Activated naive CD8-positive, alpha-beta T cell treated with anti-CD3 and anti-CD28 coated beads for 36 hours (primary cell): ENCODE measurements at regions not wholly inside any gene's neighbourhood (a gene's known extent, or its start where the extent isn't known, plus 50 kb on each side); places are given as distances from the start of the nearest gene placed in this dataset.
"Not testable (repeated sequence)": the region's sequence is repeated elsewhere in the genome, so short reads cannot be mapped to it uniquely, and the experiment has no call there.

Source experiments
- DNase-seq: peaks from one replicate; pipeline ENCODE4 v3.0.0; 2021
- H3K27ac Mint-ChIP-seq: one replicate; pipeline ENCODE4 v1.8.0; 2022; ENCODE audit warnings: mild to moderate bottlenecking, moderate library complexity, mixed read lengths
- H3K27me3 Mint-ChIP-seq: one replicate; pipeline ENCODE4 v1.8.0; 2022; ENCODE audit warnings: mild to moderate bottlenecking, mixed read lengths
- H3K36me3 Mint-ChIP-seq: one replicate; pipeline ENCODE4 v1.8.0; 2021; ENCODE audit warnings: mild to moderate bottlenecking, mixed read lengths
- H3K4me1 Mint-ChIP-seq: one replicate; pipeline ENCODE4 v1.8.0; 2021; ENCODE audit warnings: mixed read lengths
- H3K4me3 Mint-ChIP-seq: one replicate; pipeline ENCODE4 v1.8.0; 2022; ENCODE audit warnings: mild to moderate bottlenecking, moderate library complexity, mixed read lengths
- H3K9me3 Mint-ChIP-seq: one replicate; pipeline ENCODE4 v1.8.0; 2022; ENCODE audit warnings: mixed read lengths

DNA sequence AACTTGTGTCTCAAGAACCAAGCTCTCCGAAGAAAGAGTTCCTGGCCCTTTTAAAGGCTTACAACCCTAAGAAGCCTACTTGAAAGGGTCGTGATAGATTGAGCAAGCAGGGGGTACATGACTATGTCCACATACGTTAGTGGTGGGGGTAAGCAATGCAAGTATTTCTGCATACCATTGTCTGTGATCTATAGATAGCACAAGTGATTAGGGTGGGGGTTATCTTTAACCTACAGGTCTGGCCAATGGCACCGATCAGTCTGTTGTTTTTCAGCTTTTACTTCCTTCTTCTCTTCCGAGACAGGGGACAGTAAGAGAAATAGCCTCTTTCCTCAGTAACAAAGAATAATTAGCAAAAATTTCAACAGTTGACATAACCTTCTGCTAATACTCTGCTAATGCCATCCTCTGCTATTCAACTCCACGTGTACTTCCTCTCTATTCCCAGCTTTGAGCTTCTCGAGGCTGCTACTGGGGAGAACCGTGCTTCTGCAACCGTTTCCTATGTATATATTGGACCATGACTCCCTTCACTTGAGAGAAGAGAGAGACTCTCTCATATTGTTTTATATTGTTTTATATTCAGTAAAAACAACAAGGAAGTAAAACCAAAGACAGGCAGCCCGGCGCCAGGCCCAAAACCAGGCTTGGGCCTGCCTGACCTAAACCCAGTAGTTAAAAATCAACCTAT is 727.7 kb upstream of the NCAM2 start:
- Mint-ChIP-seq H3K27me3 (no peaks in the 10 kb centered on the region), H3K27ac (no peak overlapping the region), H3K9me3 (peaks cover 4% of the 10 kb centered on the region), H3K4me3 (no peak overlapping the region), H3K36me3 (no peaks in the 10 kb centered on the region), H3K4me1 (no peaks in the 10 kb centered on the region)
- DNase-seq, result no peak

DNA sequence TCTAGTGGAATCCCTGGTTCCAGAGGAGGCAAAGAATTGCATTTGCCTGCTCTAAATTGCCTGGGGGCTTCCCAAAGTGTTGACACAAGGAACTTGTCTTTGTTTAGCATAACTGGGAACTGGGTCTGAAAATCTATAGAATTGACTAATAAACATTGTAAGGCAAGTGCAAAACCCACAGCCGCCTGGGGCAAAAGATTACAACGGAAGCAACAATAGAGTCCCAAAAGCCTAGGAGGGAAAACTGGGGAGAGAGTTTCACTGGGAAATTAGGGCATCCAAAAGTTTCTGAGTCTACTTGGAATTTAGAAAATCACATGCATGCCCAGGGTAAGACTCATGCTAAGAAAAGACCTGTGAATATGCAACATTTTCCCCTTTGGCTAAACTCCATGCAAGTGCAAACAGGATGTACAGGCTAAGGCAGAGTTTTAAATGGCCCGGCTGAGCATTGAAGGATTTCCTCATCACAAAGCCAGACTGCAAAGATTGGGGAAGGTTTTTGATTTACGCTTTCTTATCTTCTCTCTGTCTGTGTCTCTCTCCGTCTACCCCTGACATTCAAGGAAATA is 725.3 kb upstream of the NCAM2 start:
- no peak overlapping the region for H3K27ac Mint-ChIP-seq
- no peaks in the 10 kb centered on the region for H3K27me3 Mint-ChIP-seq
- no peak overlapping the region for H3K4me3 Mint-ChIP-seq
- H3K9me3 Mint-ChIP-seq, result peaks cover 4% of the 10 kb centered on the region
- no peaks in the 10 kb centered on the region for H3K36me3 Mint-ChIP-seq
- DNase-seq, result no peak
- no peaks in the 10 kb centered on the region for H3K4me1 Mint-ChIP-seq

DNA sequence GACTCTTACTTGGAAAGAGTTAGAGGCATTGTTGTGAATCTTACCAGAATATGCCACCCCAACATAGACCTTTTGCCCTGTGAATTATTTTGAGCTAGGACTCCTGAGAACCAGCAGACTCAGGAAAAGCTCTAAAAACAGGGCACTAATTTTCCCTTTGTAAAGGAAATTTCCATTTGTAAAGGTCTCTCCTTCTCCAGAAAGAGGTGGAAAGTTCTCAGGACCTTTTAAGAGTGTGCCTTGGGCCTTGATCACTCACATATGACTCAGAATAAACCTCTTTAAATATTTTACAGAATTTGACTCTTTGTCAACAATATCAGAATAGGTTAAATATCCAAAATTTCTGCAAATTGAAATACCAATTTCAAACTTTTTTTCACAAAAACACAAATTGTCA is 721.8 kb upstream of the NCAM2 start:
- H3K27me3 Mint-ChIP-seq, result no peaks in the 10 kb centered on the region
- peaks cover 6% of the 10 kb centered on the region for H3K9me3 Mint-ChIP-seq
- no peak for DNase-seq
- H3K4me3 Mint-ChIP-seq, result no peak overlapping the region
- no peaks in the 10 kb centered on the region for H3K4me1 Mint-ChIP-seq
- no peak overlapping the region for H3K27ac Mint-ChIP-seq
- H3K36me3 Mint-ChIP-seq, result no peaks in the 10 kb centered on the region

DNA sequence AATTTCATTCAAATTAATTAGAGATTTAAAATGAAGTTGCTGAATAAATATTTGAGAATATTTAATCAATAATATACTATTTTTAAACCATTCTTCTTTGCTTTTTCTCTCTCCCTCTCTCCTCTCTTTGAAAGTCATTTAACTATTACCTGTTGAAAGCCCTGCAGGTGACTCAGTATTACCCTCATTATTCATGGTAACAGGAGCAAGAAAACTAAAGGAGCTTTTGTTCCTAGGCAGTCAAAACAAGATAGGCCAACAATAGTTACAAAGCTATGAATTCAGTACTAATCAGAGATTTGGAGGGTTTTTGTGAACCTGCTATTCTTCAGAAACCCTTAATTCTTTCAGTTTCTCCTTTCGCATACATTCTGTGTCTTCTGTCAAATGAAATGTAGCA is 721.3 kb upstream of the NCAM2 start:
- no peak overlapping the region for H3K4me3 Mint-ChIP-seq
- H3K27me3 Mint-ChIP-seq, result no peaks in the 10 kb centered on the region
- no peaks in the 10 kb centered on the region for H3K36me3 Mint-ChIP-seq
- H3K9me3 Mint-ChIP-seq, result peaks cover 6% of the 10 kb centered on the region
- DNase-seq, result no peak
- H3K27ac Mint-ChIP-seq, result no peak overlapping the region
- H3K4me1 Mint-ChIP-seq, result no peaks in the 10 kb centered on the region

DNA sequence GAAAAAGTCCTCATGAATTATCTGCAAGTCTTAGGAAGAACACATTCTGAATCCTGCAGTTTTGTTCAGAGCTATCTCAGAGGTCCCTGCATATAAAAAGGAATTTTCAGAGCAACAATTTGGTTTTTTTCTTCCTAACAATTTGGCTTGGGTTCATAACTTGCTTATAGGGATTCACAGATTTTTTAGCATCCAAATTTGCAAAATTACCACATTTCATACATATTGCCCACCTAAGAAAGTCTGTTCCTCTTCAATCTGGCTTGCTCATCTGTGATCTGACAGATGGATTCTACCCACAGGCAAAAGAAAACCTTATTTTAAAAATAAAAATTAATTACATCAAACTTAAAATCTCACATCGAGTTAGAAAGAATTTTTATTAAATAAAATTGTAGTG is 714.4 kb upstream of the NCAM2 start:
- no peaks in the 10 kb centered on the region for H3K36me3 Mint-ChIP-seq
- no peak overlapping the region for H3K4me3 Mint-ChIP-seq
- H3K27ac Mint-ChIP-seq, result no peak overlapping the region
- H3K27me3 Mint-ChIP-seq, result no peaks in the 10 kb centered on the region
- peaks cover 3% of the 10 kb centered on the region for H3K9me3 Mint-ChIP-seq
- no peak for DNase-seq
- no peaks in the 10 kb centered on the region for H3K4me1 Mint-ChIP-seq

DNA sequence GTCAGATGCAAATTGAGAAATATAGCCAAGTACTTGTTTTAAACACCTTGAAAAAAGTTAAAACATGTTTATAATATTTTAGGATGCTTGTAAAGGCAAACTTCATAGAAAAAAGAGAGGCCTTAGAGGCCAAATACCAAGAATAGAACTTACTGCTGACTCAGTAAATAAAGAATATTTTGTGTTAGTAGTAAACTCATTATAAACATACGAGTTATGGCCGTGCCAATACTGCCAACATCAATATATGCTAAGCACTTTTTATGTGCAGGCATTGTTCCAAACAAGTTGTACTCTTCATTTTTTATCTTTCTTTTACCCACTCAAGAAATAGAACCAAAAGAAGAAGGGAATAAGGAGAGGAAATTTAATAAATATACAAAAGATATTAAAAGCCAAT is 705.9 kb upstream of the NCAM2 start:
- H3K4me1 Mint-ChIP-seq, result no peaks in the 10 kb centered on the region
- DNase-seq, result no peak
- H3K27ac Mint-ChIP-seq, result no peak overlapping the region

DNA sequence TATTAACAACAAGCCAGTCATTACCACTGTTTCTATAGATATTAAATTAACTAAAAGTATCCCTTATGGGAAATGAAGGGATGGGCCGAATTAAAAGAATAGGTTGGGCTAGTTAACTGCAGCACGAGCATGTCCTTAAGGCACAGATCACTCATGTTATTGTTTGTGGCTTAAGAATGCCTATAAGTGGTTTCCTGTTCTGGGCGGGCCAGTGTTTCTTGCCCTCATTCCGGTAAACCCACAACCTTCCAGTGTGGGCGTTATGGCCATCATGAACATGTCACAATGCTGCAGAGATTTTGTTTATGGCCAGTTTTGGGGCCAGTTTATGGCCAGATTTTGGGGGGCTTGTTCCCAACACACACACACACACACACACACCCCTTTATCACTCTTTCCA is 705.4 kb upstream of the NCAM2 start:
- H3K4me1 Mint-ChIP-seq, H3K4me3 Mint-ChIP-seq, H3K27ac Mint-ChIP-seq, H3K9me3 Mint-ChIP-seq, H3K27me3 Mint-ChIP-seq, H3K36me3 Mint-ChIP-seq, DNase-seq: not testable (repeated sequence)

More for the DNA sequence above, 705.9 kb upstream of the NCAM2 start:
- Mint-ChIP-seq H3K27me3 (no peaks in the 10 kb centered on the region), H3K9me3 (no peaks in the 10 kb centered on the region), H3K4me3 (no peak overlapping the region), H3K36me3 (no peaks in the 10 kb centered on the region)

DNA sequence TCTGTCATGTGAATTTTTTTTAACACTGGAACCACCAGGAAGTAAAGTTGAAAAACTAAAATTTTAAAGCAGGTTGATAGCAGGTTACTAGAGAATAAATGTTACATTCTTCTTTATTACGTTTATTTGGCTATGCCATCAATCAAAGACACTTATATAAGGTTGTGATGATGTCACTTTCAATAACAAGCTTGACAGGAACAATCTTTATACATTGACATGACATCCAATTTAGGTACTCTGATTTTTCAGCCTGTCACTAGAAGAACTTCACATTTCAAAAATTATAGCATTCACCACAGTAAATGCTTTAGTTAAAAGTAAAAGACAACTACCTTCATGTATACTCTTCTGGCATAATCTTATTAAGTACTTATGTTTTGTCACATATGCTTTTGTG is 696.8 kb upstream of the NCAM2 start:
- no peak overlapping the region for H3K27ac Mint-ChIP-seq
- no peaks in the 10 kb centered on the region for H3K4me1 Mint-ChIP-seq
- no peaks in the 10 kb centered on the region for H3K9me3 Mint-ChIP-seq
- no peak for DNase-seq
- no peak overlapping the region for H3K4me3 Mint-ChIP-seq
- H3K36me3 Mint-ChIP-seq, result no peaks in the 10 kb centered on the region
- H3K27me3 Mint-ChIP-seq, result no peaks in the 10 kb centered on the region

DNA sequence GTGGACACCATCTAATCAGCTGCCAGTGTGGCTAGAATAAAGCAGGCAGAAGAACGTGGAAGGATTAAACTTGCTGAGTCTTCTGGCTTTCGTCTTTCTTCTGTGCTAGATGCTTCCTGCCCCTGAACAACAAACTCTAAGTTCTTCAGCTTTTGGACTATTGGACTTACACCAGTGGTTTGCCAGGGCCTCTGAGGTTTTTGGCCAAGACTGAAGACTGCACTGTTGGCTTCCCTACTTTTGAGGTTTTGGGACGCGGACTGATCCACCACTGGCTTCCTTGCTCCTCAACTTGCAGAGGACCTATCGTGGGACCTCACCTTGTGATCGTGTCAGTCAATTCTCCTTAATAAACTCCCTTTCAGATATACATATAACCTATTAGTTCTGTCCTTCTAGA is 696.1 kb upstream of the NCAM2 start:
- Mint-ChIP-seq H3K27me3 (no peaks in the 10 kb centered on the region), H3K36me3 (no peaks in the 10 kb centered on the region), H3K4me1 (no peaks in the 10 kb centered on the region), H3K27ac (no peak overlapping the region), H3K4me3 (no peak overlapping the region), H3K9me3 (no peaks in the 10 kb centered on the region)
- no peak for DNase-seq

DNA sequence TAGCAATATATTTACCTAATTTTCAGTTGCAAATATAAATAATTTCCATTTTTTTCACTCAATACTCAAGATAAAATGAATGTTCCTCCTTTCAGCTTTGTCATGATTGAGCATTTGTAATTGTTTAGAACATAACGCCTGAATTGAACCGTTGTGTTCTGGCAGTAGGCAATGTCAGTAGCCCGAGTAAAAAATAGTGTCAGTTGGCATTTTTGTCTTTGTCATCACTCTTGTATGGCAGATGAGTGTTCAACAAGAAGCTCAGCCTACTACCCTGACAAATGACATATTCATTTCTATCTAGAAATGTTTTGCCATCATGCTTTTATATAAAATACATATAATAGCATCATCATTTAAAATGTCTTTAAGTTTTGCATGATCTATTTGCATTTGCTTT is 691.4 kb upstream of the NCAM2 start:
- H3K4me1 Mint-ChIP-seq, result no peaks in the 10 kb centered on the region
- no peaks in the 10 kb centered on the region for H3K27me3 Mint-ChIP-seq
- H3K36me3 Mint-ChIP-seq, result no peaks in the 10 kb centered on the region
- DNase-seq, result no peak
- H3K27ac Mint-ChIP-seq, result no peak overlapping the region
- H3K4me3 Mint-ChIP-seq, result no peak overlapping the region
- no peaks in the 10 kb centered on the region for H3K9me3 Mint-ChIP-seq

DNA sequence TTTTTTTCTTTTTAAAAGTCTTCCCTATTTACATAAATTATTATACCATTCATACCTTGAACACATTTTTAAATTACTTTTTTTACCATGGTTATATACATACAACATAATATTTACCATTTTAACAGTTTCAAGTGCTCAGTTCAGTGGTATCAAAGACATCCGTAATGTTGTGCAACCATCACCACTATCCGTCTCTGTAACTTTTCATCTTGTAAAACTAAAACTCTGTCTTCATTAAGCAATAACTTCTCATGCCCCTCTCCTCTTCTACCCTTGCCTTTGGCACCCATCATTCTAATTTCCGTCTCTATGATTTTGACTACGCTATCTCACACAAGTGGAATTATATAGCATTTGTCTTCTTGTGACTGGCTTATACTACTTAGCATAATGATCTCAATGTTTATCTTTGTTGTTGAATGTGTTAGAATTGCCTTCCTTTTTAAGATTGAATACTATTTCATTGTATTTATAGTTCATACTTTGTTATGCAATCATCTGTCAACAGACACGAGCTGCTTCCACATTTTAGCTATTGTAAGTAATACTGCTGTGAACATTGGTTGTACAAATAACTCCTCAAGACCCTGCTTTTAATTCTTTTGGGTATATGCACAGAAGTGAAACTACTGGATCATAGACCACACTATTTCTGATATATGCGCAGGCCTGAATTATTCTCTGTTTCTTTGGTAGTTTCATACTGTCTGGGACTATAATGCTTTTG is 689.5 kb upstream of the NCAM2 start:
- no peak for DNase-seq
- Mint-ChIP-seq H3K4me3 (no peak overlapping the region), H3K9me3 (no peaks in the 10 kb centered on the region), H3K4me1 (no peaks in the 10 kb centered on the region), H3K27me3 (no peaks in the 10 kb centered on the region), H3K27ac (no peak overlapping the region), H3K36me3 (no peaks in the 10 kb centered on the region)

DNA sequence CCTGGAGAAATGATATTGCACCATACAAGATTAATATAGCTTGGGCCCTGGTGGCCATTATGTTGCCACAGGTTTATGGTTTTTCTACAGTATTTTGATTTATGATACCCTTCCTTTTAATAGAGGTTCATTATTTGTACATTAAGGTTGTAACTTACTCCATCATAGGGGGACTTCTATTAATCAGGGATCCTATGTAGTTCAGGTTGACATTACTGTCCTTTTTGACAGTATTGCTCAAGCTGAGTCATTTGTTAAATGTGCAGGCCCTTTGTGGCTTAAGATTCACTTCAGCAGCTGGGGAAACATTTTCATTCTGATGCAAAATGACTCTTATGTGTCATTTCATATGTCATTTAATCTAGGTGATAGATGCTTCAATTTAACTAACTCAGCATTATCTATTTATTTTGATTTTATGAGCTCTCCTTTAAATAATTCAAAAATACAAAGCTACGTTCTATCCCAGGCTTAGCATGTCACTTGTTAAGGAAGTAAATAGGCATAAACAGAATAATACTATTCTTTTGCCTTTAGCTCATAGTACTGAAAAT is 686.9 kb upstream of the NCAM2 start:
- Mint-ChIP-seq H3K4me1 (no peaks in the 10 kb centered on the region), H3K4me3 (no peak overlapping the region), H3K27ac (no peak overlapping the region), H3K27me3 (no peaks in the 10 kb centered on the region), H3K9me3 (peaks cover 8% of the 10 kb centered on the region), H3K36me3 (no peaks in the 10 kb centered on the region)
- DNase-seq, result no peak

DNA sequence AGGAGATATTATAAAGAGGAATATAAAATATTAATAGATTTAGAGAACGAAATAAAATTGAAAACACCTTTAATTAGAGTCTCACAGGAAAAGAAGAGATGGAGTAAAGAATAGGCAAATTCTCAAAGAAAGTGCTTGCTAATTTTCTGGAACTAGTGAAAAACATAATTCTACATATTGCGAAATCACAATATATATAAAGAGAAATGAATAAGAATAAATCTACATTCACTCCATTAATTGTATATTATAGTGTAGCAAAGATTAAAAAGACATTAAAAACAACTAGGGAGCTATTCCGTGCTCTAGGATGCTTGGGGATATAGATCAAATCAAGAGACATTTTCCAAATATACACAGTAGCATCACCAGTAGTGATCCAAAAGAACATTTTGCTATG is 685.2 kb upstream of the NCAM2 start:
- H3K27ac Mint-ChIP-seq, result no peak overlapping the region
- H3K27me3 Mint-ChIP-seq, result no peaks in the 10 kb centered on the region
- H3K4me3 Mint-ChIP-seq, result no peak overlapping the region
- no peak for DNase-seq
- no peaks in the 10 kb centered on the region for H3K4me1 Mint-ChIP-seq
- peaks cover 12% of the 10 kb centered on the region for H3K9me3 Mint-ChIP-seq
- H3K36me3 Mint-ChIP-seq, result no peaks in the 10 kb centered on the region

DNA sequence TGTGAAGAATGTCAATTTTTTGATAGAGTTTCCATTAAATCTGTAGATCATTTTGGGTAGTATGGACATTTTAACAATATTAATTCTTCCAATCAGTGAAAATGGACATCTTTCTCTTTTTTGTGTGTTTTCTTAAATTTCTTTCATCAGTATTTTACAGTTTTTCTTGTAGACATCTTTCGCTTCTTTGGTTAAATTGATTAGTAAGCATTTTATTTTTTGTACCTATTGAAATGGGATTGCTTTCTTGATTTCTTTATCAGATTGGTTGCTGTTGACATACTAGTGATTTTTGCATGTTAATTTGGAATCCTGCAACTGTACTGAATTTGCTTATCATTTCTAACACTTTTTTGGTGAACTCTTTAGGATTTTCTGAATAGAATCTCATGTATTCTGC is 683.2 kb upstream of the NCAM2 start:
- Mint-ChIP-seq H3K27me3 (no peaks in the 10 kb centered on the region), H3K27ac (no peak overlapping the region), H3K4me3 (no peak overlapping the region), H3K4me1 (no peaks in the 10 kb centered on the region), H3K36me3 (no peaks in the 10 kb centered on the region), H3K9me3 (peaks cover 12% of the 10 kb centered on the region)
- no peak for DNase-seq

DNA sequence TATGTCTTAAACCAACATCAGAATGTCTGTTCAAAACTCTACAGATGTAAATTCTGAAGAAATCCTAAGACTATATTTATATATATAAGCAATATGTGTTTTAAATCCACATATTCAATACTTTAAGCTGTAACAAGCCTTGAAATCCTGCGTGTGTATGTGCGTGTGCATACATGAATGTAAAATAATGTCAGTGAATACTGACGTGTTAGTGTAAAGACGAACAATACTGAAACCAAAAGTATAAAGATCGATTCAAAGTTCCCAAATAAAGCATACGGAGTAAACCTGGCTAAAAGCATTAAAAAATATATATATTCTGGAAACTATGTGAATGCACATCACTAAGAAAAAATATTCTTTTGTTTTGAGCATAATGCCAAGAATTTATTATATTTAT is 668.6 kb upstream of the NCAM2 start:
- no peak for DNase-seq
- Mint-ChIP-seq H3K9me3 (peaks cover 2% of the 10 kb centered on the region), H3K27ac (no peak overlapping the region), H3K27me3 (no peaks in the 10 kb centered on the region), H3K4me1 (no peaks in the 10 kb centered on the region), H3K36me3 (no peaks in the 10 kb centered on the region), H3K4me3 (no peak overlapping the region)

DNA sequence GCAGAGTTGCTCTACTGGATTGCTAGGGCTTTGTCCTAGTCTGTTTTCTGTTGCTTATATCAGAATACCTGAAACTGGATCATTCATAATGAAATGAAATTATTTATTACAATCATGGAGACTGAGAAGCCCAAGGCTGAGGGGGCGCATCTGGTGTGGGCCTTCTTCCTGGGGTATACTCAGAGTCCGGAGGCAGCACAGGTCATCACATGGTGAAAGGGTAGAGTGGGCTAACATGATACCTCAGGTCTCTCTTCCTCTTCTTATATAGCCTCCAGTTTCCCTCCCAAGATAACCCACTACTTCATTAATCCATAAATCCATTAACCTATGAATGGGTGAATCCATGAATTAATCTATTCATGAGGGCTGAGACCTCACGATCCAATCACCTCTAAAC is 667.6 kb upstream of the NCAM2 start:
- Mint-ChIP-seq H3K4me1 (no peaks in the 10 kb centered on the region), H3K27ac (no peak overlapping the region), H3K4me3 (no peak overlapping the region), H3K27me3 (no peaks in the 10 kb centered on the region), H3K9me3 (peaks cover 2% of the 10 kb centered on the region), H3K36me3 (no peaks in the 10 kb centered on the region)
- DNase-seq, result no peak
